ENCODE measurements at regions not wholly inside any gene's neighbourhood (a gene's known extent, or its start where the extent isn't known, plus 50 kb on each side); places are given as distances from the start of the nearest gene placed in this dataset.

GRCh38 chr1:227450489-227450888 lies 112.9 kb upstream of the ZNF678 start:
- DNase-seq (ENCODE audit: low read depth in 2 of 2) = no peak

- no peak for DNase-seq (ENCODE audit: low read depth in 2 of 2)
Observed at GRCh38 chr1:227449741-227450441, 113.5 kb upstream of the ZNF678 start.

DNA sequence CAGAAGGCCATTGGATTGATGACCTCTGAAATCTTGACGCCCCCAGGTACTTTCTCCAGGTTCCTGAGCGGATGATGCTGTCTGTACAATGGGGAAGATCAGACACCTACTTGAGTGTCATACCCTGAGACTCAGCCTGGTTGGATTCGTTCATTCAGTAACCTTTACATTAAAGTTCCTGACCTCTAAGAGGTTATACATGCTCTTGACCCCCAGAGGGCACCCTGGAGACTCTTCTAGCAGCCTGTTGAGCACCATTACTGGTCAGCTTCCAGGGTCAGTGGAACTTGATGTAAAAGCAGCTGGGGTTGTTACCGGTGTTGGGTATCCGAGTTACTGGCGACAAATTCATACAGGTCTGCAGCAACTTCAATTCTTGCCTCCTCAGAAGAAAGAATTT lies 114.3 kb upstream of the ZNF678 start:
- peak in 1 of 2 donors; percentile 22 for DNase-seq (ENCODE audit: low read depth in 2 of 2)

DNA sequence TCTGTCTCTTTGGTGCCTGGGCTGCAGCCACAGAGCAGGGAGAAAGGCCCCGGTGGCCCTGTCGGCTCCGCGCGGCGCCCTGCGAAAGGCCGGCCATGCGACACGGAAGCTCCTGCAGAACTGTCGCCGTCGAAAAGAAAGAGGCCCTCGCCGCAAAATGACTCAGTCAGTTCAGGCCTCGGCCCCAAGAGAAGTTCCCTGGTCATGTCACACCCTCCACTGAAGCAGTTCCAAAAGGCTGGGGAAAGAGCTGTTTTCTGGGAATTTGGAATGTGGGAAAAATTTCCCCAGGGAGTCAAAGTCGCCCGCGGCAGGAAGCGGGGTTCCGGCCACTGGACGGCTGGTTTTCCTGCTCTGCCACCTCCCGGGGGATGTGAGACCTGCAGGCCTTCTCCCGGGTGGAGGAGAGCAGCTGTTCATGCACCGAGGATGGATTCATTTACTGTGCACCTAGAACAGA lies 115.8 kb upstream of the ZNF678 start:
- DNase-seq (ENCODE audit: low read depth in 2 of 2) = no peak

- no peak for DNase-seq (ENCODE audit: low read depth in 2 of 2)
Observed at GRCh38 chr1:227445746-227446145, 117.6 kb upstream of the ZNF678 start.

GRCh38 chr1:227445092-227445674 lies 118.2 kb upstream of the ZNF678 start:
- no peak for DNase-seq (ENCODE audit: low read depth in 2 of 2)

DNA sequence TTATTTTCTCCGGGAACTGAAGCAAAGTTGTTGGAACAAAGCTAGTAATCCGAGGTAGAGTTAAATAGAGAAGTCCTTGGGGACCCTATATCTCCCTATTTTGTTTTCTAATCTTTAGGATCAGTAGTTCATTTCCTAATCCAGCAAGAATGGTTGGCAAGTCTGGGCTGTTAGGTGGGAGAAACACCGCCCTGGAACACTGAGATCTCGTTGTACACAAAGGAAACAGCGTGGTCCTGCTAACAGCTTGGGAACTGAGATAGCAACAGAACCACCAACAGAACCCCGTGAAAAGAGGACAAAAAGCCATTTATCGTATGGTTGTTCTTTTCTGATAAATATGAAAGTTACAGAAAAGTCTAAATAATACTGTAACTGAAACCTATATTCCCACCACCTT lies 121.9 kb upstream of the CDC42BPA start:
- no peak for DNase-seq (ENCODE audit: low read depth in 2 of 2)

DNA sequence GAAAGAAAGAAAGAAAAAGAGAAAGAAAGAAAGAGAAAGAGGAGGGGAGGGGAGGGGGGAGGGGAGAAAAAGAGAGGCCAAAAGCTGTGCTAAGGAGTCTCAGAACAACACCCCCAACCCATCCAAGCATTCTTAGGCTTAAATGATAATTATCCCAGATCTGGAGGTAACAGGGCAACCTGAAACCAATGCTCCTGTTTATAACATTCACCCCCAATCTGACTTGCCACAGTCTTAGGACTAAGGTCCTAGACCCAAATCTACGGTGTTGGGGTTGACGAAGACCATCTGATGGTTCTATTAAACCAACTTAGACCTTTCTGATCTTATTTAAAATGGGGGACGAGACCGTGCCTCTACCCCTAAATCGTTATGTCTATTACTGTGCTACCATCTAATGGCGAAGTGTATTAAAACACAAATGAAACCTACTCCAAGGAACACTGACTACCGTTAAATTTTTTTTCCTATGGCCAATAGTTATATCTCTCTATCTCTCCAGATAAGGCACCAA lies 119.3 kb upstream of the CDC42BPA start:
- no peak for DNase-seq (ENCODE audit: low read depth in 2 of 2)

GRCh38 chr1:227434808-227435444 lies 116.6 kb upstream of the CDC42BPA start:
- DNase-seq (ENCODE audit: low read depth in 2 of 2) = no peak

GRCh38 chr1:227433663-227434341 lies 115.5 kb upstream of the CDC42BPA start:
- no peak for DNase-seq (ENCODE audit: low read depth in 2 of 2)

DNA sequence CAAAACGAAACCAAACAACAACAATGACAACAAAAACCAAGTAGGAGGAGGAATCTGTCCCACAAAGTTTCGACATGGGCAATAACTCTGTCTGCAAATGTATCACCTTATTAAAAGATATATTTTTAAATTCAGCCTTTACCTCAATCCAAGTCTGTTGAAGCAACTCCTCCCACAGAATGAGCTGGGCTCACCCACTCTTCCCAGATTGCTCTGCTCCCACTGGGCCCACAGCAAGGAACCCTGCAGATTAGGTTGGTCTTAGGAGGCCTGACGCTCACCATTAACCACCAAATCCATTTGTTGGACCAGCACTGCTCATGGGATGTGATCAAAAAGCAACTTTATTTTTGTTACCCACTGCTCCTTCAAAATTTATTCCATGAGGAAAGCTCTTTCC lies 114.7 kb upstream of the CDC42BPA start:
- no peak for DNase-seq (ENCODE audit: low read depth in 2 of 2)

GRCh38 chr1:227432181-227432535 lies 113.9 kb upstream of the CDC42BPA start:
- no peak for DNase-seq (ENCODE audit: low read depth in 2 of 2)

GRCh38 chr1:227429447-227430359 lies 111.4 kb upstream of the CDC42BPA start:
- no peak for DNase-seq (ENCODE audit: low read depth in 2 of 2)

- DNase-seq (ENCODE audit: low read depth in 2 of 2) = no peak
Observed at GRCh38 chr1:227428803-227429202, 110.5 kb upstream of the CDC42BPA start.

DNA sequence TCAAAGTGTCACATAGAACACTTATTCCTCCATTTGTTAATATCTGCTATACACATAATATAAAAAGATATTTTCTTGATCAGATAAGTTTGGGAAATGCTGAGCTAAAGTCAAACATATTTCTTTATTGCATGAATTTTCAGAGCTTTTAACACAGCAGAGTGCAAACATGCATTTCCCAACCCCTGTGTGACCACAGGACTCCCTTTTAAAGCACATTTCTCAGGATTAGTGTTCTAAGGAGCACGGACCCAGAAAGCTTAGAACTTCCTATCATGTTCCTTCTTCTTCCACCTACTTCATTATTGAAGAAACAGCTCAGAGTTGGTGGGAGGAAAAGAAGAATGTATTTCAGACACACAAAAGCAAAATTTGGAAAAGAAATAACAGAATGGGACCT lies 109.1 kb upstream of the CDC42BPA start:
- no peak for DNase-seq (ENCODE audit: low read depth in 2 of 2)

GRCh38 chr1:227424953-227425352 lies 106.7 kb upstream of the CDC42BPA start:
- DNase-seq (ENCODE audit: low read depth in 2 of 2) = no peak

GRCh38 chr1:227424159-227424680 lies 105.9 kb upstream of the CDC42BPA start:
- DNase-seq (ENCODE audit: low read depth in 2 of 2) = no peak

- no peak for DNase-seq (ENCODE audit: low read depth in 2 of 2)
Observed at GRCh38 chr1:227422581-227422980, 104.3 kb upstream of the CDC42BPA start.

GRCh38 chr1:227420147-227420546 lies 101.9 kb upstream of the CDC42BPA start:
- no peak for DNase-seq (ENCODE audit: low read depth in 2 of 2)

GRCh38 chr1:227417756-227418480 lies 99.6 kb upstream of the CDC42BPA start:
- no peak for DNase-seq (ENCODE audit: low read depth in 2 of 2)

Data from stimulated activated CD4-positive, alpha-beta T cell treated with anti-CD3 and anti-CD28 coated beads, Interleukin-15, amount 100 ng/mL, for 48 hours (primary cell).